ENCODE measurements at regions not wholly inside any gene's neighbourhood (a gene's known extent, or its start where the extent isn't known, plus 50 kb on each side); places are given as distances from the start of the nearest gene placed in this dataset.

- Histone ChIP-seq H3K9ac (ENCODE audit: low read depth, low read length) (peak overlapping the region; percentile 7), H3K9me3 (replicated peaks; ENCODE audit: low read length) (no peaks in the 10 kb centered on the region), H3K4me1 (ENCODE audit: control insufficient read depth, insufficient read depth, low read length) (peaks cover 5% of the 10 kb centered on the region), H3K36me3 (ENCODE audit: insufficient read depth, low read length) (no peaks in the 10 kb centered on the region), H3K27me3 (ENCODE audit: control insufficient read depth, insufficient read depth, low read length) (peaks cover 2% of the 10 kb centered on the region), H3K4me3 (ENCODE audit: low read length) (no peak overlapping the region), H3K4me2 (ENCODE audit: low read length) (peak overlapping the region; percentile 26)
These were observed 58.3 kb upstream of the EEA1 start for GRCh38 chr12:92987362-92987761.

GRCh38 chr12:92987846-92988621, 58.9 kb upstream of the EEA1 start:
- H3K4me1 ChIP-seq (ENCODE audit: control insufficient read depth, insufficient read depth, low read length): peaks cover 5% of the 10 kb centered on the region
- no peaks in the 10 kb centered on the region for H3K9me3 ChIP-seq (replicated peaks; ENCODE audit: low read length)
- peaks cover 2% of the 10 kb centered on the region for H3K27me3 ChIP-seq (ENCODE audit: control insufficient read depth, insufficient read depth, low read length)
- H3K4me3 ChIP-seq (ENCODE audit: low read length): no peak overlapping the region
- peak overlapping the region; percentile 26 for H3K4me2 ChIP-seq (ENCODE audit: low read length)
- H3K36me3 ChIP-seq (ENCODE audit: insufficient read depth, low read length): no peaks in the 10 kb centered on the region
- peak overlapping the region; percentile 7 for H3K9ac ChIP-seq (ENCODE audit: low read depth, low read length)

GRCh38 chr12:92988622-92989130, 59.6 kb upstream of the EEA1 start:
- Histone ChIP-seq H3K4me2 (ENCODE audit: low read length) (no peak overlapping the region), H3K27me3 (ENCODE audit: control insufficient read depth, insufficient read depth, low read length) (peaks cover 2% of the 10 kb centered on the region), H3K4me1 (ENCODE audit: control insufficient read depth, insufficient read depth, low read length) (peaks cover 5% of the 10 kb centered on the region), H3K9me3 (replicated peaks; ENCODE audit: low read length) (no peaks in the 10 kb centered on the region), H3K36me3 (ENCODE audit: insufficient read depth, low read length) (no peaks in the 10 kb centered on the region), H3K4me3 (ENCODE audit: low read length) (no peak overlapping the region), H3K9ac (ENCODE audit: low read depth, low read length) (no peak overlapping the region)

- Histone ChIP-seq H3K36me3 (ENCODE audit: insufficient read depth, low read length) (no peaks in the 10 kb centered on the region), H3K4me3 (ENCODE audit: low read length) (no peak overlapping the region), H3K9ac (ENCODE audit: low read depth, low read length) (no peak overlapping the region), H3K9me3 (replicated peaks; ENCODE audit: low read length) (no peaks in the 10 kb centered on the region), H3K4me1 (ENCODE audit: control insufficient read depth, insufficient read depth, low read length) (peaks cover 5% of the 10 kb centered on the region), H3K27me3 (ENCODE audit: control insufficient read depth, insufficient read depth, low read length) (peaks cover 2% of the 10 kb centered on the region), H3K4me2 (ENCODE audit: low read length) (no peak overlapping the region)
These were observed 60.8 kb upstream of the EEA1 start for GRCh38 chr12:92989715-92990484.

- H3K36me3 ChIP-seq (ENCODE audit: insufficient read depth, low read length): no peaks in the 10 kb centered on the region
These were observed 62.0 kb upstream of the EEA1 start for GRCh38 chr12:92991134-92991533.

GRCh38 chr12:92992041-92992440, 62.9 kb upstream of the EEA1 start:
- Histone ChIP-seq H3K9me3 (replicated peaks; ENCODE audit: low read length) (no peaks in the 10 kb centered on the region), H3K4me1 (ENCODE audit: control insufficient read depth, insufficient read depth, low read length) (peaks cover 5% of the 10 kb centered on the region), H3K27me3 (ENCODE audit: control insufficient read depth, insufficient read depth, low read length) (peaks cover 2% of the 10 kb centered on the region), H3K36me3 (ENCODE audit: insufficient read depth, low read length) (no peaks in the 10 kb centered on the region), H3K9ac (ENCODE audit: low read depth, low read length) (no peak overlapping the region), H3K4me3 (ENCODE audit: low read length) (no peak overlapping the region), H3K4me2 (ENCODE audit: low read length) (no peak overlapping the region)

More at GRCh38 chr12:92991134-92991533, 62.0 kb upstream of the EEA1 start:
- H3K4me3 ChIP-seq (ENCODE audit: low read length): no peak overlapping the region
- no peak overlapping the region for H3K4me2 ChIP-seq (ENCODE audit: low read length)
- H3K9ac ChIP-seq (ENCODE audit: low read depth, low read length): no peak overlapping the region
- peaks cover 5% of the 10 kb centered on the region for H3K4me1 ChIP-seq (ENCODE audit: control insufficient read depth, insufficient read depth, low read length)
- no peaks in the 10 kb centered on the region for H3K9me3 ChIP-seq (replicated peaks; ENCODE audit: low read length)
- H3K27me3 ChIP-seq (ENCODE audit: control insufficient read depth, insufficient read depth, low read length): peaks cover 2% of the 10 kb centered on the region

GRCh38 chr12:92993259-92993658, 64.2 kb upstream of the EEA1 start:
- peaks cover 2% of the 10 kb centered on the region for H3K27me3 ChIP-seq (ENCODE audit: control insufficient read depth, insufficient read depth, low read length)
- H3K36me3 ChIP-seq (ENCODE audit: insufficient read depth, low read length): no peaks in the 10 kb centered on the region
- no peaks in the 10 kb centered on the region for H3K4me1 ChIP-seq (ENCODE audit: control insufficient read depth, insufficient read depth, low read length)

GRCh38 chr12:92995258-92995903, 66.3 kb upstream of the EEA1 start:
- Histone ChIP-seq H3K4me3 (ENCODE audit: low read length) (no peak overlapping the region), H3K27me3 (ENCODE audit: control insufficient read depth, insufficient read depth, low read length) (no peaks in the 10 kb centered on the region), H3K9ac (ENCODE audit: low read depth, low read length) (no peak overlapping the region), H3K36me3 (ENCODE audit: insufficient read depth, low read length) (no peaks in the 10 kb centered on the region), H3K9me3 (replicated peaks; ENCODE audit: low read length) (no peaks in the 10 kb centered on the region), H3K4me1 (ENCODE audit: control insufficient read depth, insufficient read depth, low read length) (no peaks in the 10 kb centered on the region), H3K4me2 (ENCODE audit: low read length) (no peak overlapping the region)

More at GRCh38 chr12:92993259-92993658, 64.2 kb upstream of the EEA1 start:
- no peak overlapping the region for H3K4me3 ChIP-seq (ENCODE audit: low read length)
- H3K4me2 ChIP-seq (ENCODE audit: low read length): no peak overlapping the region
- no peak overlapping the region for H3K9ac ChIP-seq (ENCODE audit: low read depth, low read length)
- H3K9me3 ChIP-seq (replicated peaks; ENCODE audit: low read length): no peaks in the 10 kb centered on the region

GRCh38 chr12:93000026-93000425, 70.9 kb upstream of the EEA1 start:
- Histone ChIP-seq H3K27me3 (ENCODE audit: control insufficient read depth, insufficient read depth, low read length) (no peaks in the 10 kb centered on the region), H3K4me1 (ENCODE audit: control insufficient read depth, insufficient read depth, low read length) (peaks cover 9% of the 10 kb centered on the region), H3K9ac (ENCODE audit: low read depth, low read length) (no peak overlapping the region), H3K4me2 (ENCODE audit: low read length) (no peak overlapping the region), H3K9me3 (replicated peaks; ENCODE audit: low read length) (no peaks in the 10 kb centered on the region), H3K4me3 (ENCODE audit: low read length) (no peak overlapping the region), H3K36me3 (ENCODE audit: insufficient read depth, low read length) (no peaks in the 10 kb centered on the region)

- Histone ChIP-seq H3K27me3 (ENCODE audit: control insufficient read depth, insufficient read depth, low read length) (no peaks in the 10 kb centered on the region), H3K4me2 (ENCODE audit: low read length) (no peak overlapping the region), H3K4me1 (ENCODE audit: control insufficient read depth, insufficient read depth, low read length) (peaks cover 9% of the 10 kb centered on the region), H3K9ac (ENCODE audit: low read depth, low read length) (no peak overlapping the region), H3K36me3 (ENCODE audit: insufficient read depth, low read length) (no peaks in the 10 kb centered on the region), H3K9me3 (replicated peaks; ENCODE audit: low read length) (no peaks in the 10 kb centered on the region), H3K4me3 (ENCODE audit: low read length) (no peak overlapping the region)
These were observed 72.3 kb upstream of the EEA1 start for GRCh38 chr12:93001407-93001806.

- peak overlapping the region; percentile 27 for H3K4me2 ChIP-seq (ENCODE audit: low read length)
- H3K27me3 ChIP-seq (ENCODE audit: control insufficient read depth, insufficient read depth, low read length): no peaks in the 10 kb centered on the region
- H3K9me3 ChIP-seq (replicated peaks; ENCODE audit: low read length): no peaks in the 10 kb centered on the region
- no peaks in the 10 kb centered on the region for H3K36me3 ChIP-seq (ENCODE audit: insufficient read depth, low read length)
- no peak overlapping the region for H3K4me3 ChIP-seq (ENCODE audit: low read length)
- H3K9ac ChIP-seq (ENCODE audit: low read depth, low read length): peak overlapping the region; percentile 24
- H3K4me1 ChIP-seq (ENCODE audit: control insufficient read depth, insufficient read depth, low read length): peaks cover 9% of the 10 kb centered on the region
These were observed 73.4 kb upstream of the EEA1 start for GRCh38 chr12:93002293-93003054.
